Left lung (tissue), 4 donors: ENCODE measurements at regions not wholly inside any gene's neighbourhood (a gene's known extent, or its start where the extent isn't known, plus 50 kb on each side); places are given as distances from the start of the nearest gene placed in this dataset.

Source experiments
- ATAC-seq: fragments of 200-7000 bp; cut with Tn5 transposase; one replicate; pipeline ENCODE4 v1.9.1; 2020; ENCODE audit warnings: moderate library complexity
- DNase-seq, 4 donors: peaks; one replicate each; pipeline ENCODE4 v3.0.0-alpha.2; 2013 to 2020
- H3K27ac ChIP-seq, 2 donors: fragments of 200-600 bp; sonication (generic) in 1 of 2; one replicate each; pipeline versions ENCODE4 v1.5.0 to v1.8.0; 2020 to 2021
- H3K27me3 ChIP-seq, 2 donors: fragments of 200-600 bp; sonication (generic) in 1 of 2; one replicate each; pipeline versions ENCODE4 v1.5.0 to v1.8.0; 2020 to 2021
- H3K36me3 ChIP-seq, 2 donors: fragments of 200-600 bp; sonication (generic) in 1 of 2; one replicate each; pipeline versions ENCODE4 v1.5.0 to v1.8.0; 2020 to 2021
- H3K4me1 ChIP-seq, 2 donors: fragments of 200-600 bp; one replicate each; pipeline ENCODE4 v1.8.0; 2021
- H3K4me3 ChIP-seq, 2 donors: fragments of 200-600 bp; sonication (generic) in 1 of 2; one replicate each; pipeline versions ENCODE4 v1.5.0 to v1.8.0; 2020 to 2021; ENCODE audit warnings: mild to moderate bottlenecking in 1 of 2
- H3K9me3 ChIP-seq, 2 donors: fragments of 200-600 bp; sonication (generic) in 1 of 2; one replicate each; pipeline versions ENCODE4 v1.5.0 to v1.8.0; 2020 to 2021
- intact Hi-C, 2 donors: fragments of 100-400 bp; cut with DNase I; formaldehyde crosslinking; loops; one replicate each; pipeline versions ENCODE4 v1.11.2 to v1.14.2; 2022
- TF ChIP-seq, protein P1 (sequence below), 2 donors: fragments of 200-600 bp; sonication (generic) in 1 of 2; IDR thresholded peaks; one replicate each; pipeline versions ENCODE4 v1.5.0 to v1.8.0; 2021; ENCODE audit warnings: antibody characterized with exemption in 2 of 2
- donor health status: DM: no; HTN: yes; CAD: no.
- donor health status: DM: no; HTN: no; CAD: no.

DNA sequence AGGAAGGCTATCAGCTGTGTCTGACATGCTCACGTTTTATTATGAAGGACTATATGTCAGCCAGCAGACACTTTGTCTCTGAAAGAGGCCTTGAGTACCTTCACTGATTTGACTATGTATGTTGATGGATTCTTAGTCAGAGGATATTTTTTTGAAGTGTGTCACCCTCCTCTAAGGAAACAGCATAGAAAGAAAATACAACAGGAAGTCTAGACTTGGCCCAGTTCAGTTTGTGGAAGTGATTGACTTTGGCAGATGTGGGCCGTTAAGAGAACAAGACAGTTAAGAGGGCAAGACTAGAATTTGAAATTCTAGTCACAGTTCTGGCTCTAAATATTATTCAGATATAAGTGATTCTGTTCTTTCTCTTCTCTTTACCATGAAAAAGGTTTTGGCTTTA, 471.5 kb downstream of the CDH8 start:
- ATAC-seq (no peak), DNase-seq (no peak)
- intact Hi-C loops: no loop called here
- H3K9me3 ChIP-seq: peaks cover 0 to 2% of the 10 kb centered on the region in 2 donors
- TF ChIP-seq, protein P1, sequence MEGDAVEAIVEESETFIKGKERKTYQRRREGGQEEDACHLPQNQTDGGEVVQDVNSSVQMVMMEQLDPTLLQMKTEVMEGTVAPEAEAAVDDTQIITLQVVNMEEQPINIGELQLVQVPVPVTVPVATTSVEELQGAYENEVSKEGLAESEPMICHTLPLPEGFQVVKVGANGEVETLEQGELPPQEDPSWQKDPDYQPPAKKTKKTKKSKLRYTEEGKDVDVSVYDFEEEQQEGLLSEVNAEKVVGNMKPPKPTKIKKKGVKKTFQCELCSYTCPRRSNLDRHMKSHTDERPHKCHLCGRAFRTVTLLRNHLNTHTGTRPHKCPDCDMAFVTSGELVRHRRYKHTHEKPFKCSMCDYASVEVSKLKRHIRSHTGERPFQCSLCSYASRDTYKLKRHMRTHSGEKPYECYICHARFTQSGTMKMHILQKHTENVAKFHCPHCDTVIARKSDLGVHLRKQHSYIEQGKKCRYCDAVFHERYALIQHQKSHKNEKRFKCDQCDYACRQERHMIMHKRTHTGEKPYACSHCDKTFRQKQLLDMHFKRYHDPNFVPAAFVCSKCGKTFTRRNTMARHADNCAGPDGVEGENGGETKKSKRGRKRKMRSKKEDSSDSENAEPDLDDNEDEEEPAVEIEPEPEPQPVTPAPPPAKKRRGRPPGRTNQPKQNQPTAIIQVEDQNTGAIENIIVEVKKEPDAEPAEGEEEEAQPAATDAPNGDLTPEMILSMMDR (IDR thresholded peaks at IDR 0.05): no peak
- no peaks in the 10 kb centered on the region for H3K4me1 ChIP-seq
- H3K27me3 ChIP-seq: no peaks in the 10 kb centered on the region
- no peak overlapping the region for H3K4me3 ChIP-seq
- H3K27ac ChIP-seq: no peak overlapping the region
- H3K36me3 ChIP-seq: no peaks in the 10 kb centered on the region

DNA sequence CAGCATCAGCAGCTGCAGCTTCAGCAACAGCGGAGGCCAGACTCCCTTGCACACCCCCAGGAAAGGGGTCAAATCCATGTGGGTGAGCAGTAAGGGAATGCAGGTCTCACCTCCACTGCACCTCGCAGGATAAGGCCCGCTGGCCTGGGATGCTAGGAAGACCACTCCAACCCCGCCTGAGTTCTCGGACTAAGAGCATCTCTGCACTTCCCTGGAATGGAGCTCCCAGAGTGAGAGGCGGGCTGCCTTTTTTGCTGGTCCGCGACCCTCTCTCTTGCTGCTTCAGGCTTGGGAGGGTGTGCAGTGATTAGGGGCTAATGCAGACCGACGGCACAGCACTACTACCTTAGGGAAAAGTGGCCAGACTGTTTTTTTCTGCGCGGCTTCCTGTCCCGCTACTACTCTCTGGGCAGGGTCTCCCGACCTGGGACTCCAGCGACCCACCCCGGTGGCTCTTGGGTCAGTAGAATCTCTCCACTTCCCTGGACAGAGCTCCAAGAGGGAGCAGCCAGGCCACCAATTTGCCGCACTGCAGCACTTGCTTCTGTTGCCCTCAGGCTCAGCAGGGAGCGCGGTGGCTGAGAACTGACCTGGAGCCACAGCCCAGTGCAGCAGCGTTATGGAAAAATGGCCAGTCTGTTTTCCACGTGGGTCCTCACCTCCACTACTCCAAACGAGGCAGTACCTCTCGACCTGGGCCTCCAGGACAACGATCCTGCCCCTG, 480.4 kb downstream of the CDH8 start:
- peak in 1 of 4 donors; percentile 55 for DNase-seq

DNA sequence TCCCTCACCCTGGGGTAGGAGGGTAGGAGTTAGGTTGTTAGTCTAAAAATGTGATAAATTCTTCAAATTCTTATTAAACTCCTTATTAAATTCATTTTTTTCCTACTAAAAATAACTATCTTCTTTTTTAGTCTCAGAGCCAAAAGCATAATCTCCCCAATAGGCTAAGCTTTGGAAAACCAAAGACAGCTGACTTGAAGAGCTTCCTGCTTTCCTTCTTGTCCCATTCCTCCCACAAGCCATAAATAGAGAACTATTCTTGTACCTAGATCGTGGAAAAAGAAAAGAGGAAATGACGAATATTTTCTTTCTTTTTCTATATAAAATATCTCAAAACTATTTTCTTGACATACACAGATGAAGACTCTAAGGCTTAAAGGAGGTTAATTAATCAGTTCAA, 486.9 kb downstream of the CDH8 start:
- intact Hi-C loops: no loop called here
- Histone ChIP-seq H3K36me3 (no peaks in the 10 kb centered on the region), H3K4me3 (no peak overlapping the region), H3K9me3 (no peaks in the 10 kb centered on the region), H3K4me1 (no peaks in the 10 kb centered on the region), H3K27me3 (no peaks in the 10 kb centered on the region), H3K27ac (no peak overlapping the region)
- TF ChIP-seq, protein P1 (IDR thresholded peaks at IDR 0.05): no peak
- DNase-seq: no peak
- no peak for ATAC-seq

More for the DNA sequence above, 480.4 kb downstream of the CDH8 start:
- no peaks in the 10 kb centered on the region for H3K36me3 ChIP-seq
- intact Hi-C loops: no loop called here
- H3K9me3 ChIP-seq: peaks cover 0 to 6% of the 10 kb centered on the region in 2 donors
- TF ChIP-seq, protein P1 (IDR thresholded peaks at IDR 0.05): no peak
- H3K27me3 ChIP-seq: no peaks in the 10 kb centered on the region
- no peak for ATAC-seq
- H3K4me3 ChIP-seq: no peak overlapping the region
- H3K27ac ChIP-seq: no peak overlapping the region
- no peaks in the 10 kb centered on the region for H3K4me1 ChIP-seq

DNA sequence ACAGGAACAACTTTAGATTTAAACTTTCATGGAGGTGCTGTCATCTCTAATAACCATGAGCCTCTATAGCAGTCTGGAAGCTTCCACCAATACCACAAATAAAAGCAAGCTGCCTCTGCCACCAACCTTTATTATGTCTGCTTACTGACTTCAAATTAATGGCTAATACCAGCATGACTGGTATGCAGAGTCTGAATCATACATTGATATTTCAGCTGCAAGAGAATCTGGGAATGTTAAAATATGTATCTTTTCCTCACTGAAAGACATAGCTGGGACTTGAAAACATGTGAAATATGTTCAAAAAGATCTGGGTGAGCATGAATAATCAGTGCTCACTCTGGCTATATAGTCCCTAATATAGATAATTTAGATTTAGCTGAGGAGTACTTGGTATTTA, 488.6 kb downstream of the CDH8 start:
- TF ChIP-seq, protein P1 (IDR thresholded peaks at IDR 0.05): no peak
- Histone ChIP-seq H3K36me3 (no peaks in the 10 kb centered on the region), H3K4me3 (no peak overlapping the region), H3K27ac (no peak overlapping the region), H3K27me3 (no peaks in the 10 kb centered on the region), H3K4me1 (no peaks in the 10 kb centered on the region), H3K9me3 (no peaks in the 10 kb centered on the region)
- DNase-seq: no peak
- no peak for ATAC-seq
- intact Hi-C loops: no loop called here

DNA sequence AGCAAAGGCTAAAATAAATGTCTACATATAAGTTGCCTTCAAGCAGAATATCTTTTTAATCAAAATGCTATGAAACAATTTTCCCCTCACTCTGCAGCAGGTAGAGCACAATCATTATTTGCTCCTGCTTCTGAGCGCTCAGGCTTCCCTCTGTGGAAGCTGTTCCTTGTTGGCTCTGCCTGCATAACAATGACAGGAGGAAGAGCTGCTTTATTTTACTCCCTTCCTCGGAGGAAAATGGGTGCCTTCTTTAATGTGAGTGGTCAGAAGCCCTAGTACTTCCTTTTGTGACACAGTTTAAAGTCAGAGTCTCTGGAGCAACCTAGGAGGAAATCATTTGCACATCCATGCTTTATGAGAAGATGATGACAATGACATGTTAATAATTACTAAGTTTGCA, 492.1 kb downstream of the CDH8 start:
- Histone ChIP-seq H3K9me3 (peaks cover 0 to 2% of the 10 kb centered on the region in 2 donors), H3K4me3 (no peak overlapping the region), H3K4me1 (no peaks in the 10 kb centered on the region), H3K27me3 (no peaks in the 10 kb centered on the region), H3K27ac (no peak overlapping the region), H3K36me3 (no peaks in the 10 kb centered on the region)
- TF ChIP-seq, protein P1 (IDR thresholded peaks at IDR 0.05): no peak
- DNase-seq (no peak), ATAC-seq (no peak)
- intact Hi-C loops: no loop called here
